WTC11 (cell line): ENCODE measurements at regions not wholly inside any gene's neighbourhood (a gene's known extent, or its start where the extent isn't known, plus 50 kb on each side); places are given as distances from the start of the nearest gene placed in this dataset.
A peak's percentile ranks its signal among the peaks of the same experiment; 100 is the strongest.

Source experiments
- ATAC-seq: fragments of 200-7000 bp; cut with Tn5 transposase; 2 replicates; pipeline ENCODE4 v1.10.0; 2021; ENCODE audit warnings: mild to moderate bottlenecking, moderate library complexity
- CTCF ChIA-PET: fragments of 300-600 bp; sonication (Branson Sonifier 250); formaldehyde crosslinking; loops from one replicate; lab custom pipeline; 2021; ENCODE audit warnings: antibody characterized with exemption; lab: Charles Lee
- POLR2A ChIA-PET: fragments of 350-600 bp; sonication (Branson Sonifier 250); formaldehyde crosslinking; loops from one replicate; lab custom pipeline; 2021; ENCODE audit warnings: antibody characterized with exemption; lab: Charles Lee
- DNase-seq: peaks from one replicate; pipeline ENCODE4 v3.0.0; 2021; ENCODE audit warnings: low spot score
- H3K27ac Mint-ChIP-seq: 2 replicates; pipeline ENCODE4 v1.8.0; 2021; ENCODE audit warnings: mixed read lengths
- H3K27me3 Mint-ChIP-seq: 2 replicates; pipeline ENCODE4 v1.8.0; 2021; ENCODE audit warnings: low read depth, mild to moderate bottlenecking, moderate library complexity, mixed read lengths
- H3K36me3 Mint-ChIP-seq: 2 replicates; pipeline ENCODE4 v1.8.0; 2021; ENCODE audit warnings: mixed read lengths
- H3K4me1 Mint-ChIP-seq: 2 replicates; pipeline ENCODE4 v1.8.0; 2022; ENCODE audit warnings: mixed read lengths
- H3K4me3 Mint-ChIP-seq: 2 replicates; pipeline ENCODE4 v1.8.0; 2021; ENCODE audit warnings: mild to moderate bottlenecking, moderate library complexity, mixed read lengths
- H3K9me3 Mint-ChIP-seq: 2 replicates; pipeline ENCODE4 v1.8.0; 2021; ENCODE audit warnings: mixed read lengths
- ATF1 ChIP-seq: sonication (generic); formaldehyde crosslinking; IDR thresholded peaks from 2 replicates; pipeline ENCODE4 v1.8.1; 2023; ENCODE audit warnings: mild to moderate bottlenecking, moderate library complexity, missing genetic modification reagents
- ATF2 ChIP-seq: sonication (generic); formaldehyde crosslinking; IDR thresholded peaks from 2 replicates; pipeline ENCODE4 v1.8.1; 2022; ENCODE audit warnings: low read depth, missing genetic modification reagents, borderline replicate concordance
- E2F5 ChIP-seq: sonication (generic); formaldehyde crosslinking; IDR thresholded peaks from 2 replicates; pipeline ENCODE4 v1.8.1; 2022; ENCODE audit warnings: mild to moderate bottlenecking, moderate library complexity, missing genetic modification reagents
- ERG ChIP-seq: fragments of 250-450 bp; sonication (Bioruptor Pico); IDR thresholded peaks from 2 replicates; pipeline ENCODE4 v1.8.0; 2021; ENCODE audit warnings: mild to moderate bottlenecking
- ETV6 ChIP-seq: sonication (generic); formaldehyde crosslinking; IDR thresholded peaks from 2 replicates; pipeline ENCODE4 v1.8.1; 2022; ENCODE audit warnings: mild to moderate bottlenecking, missing genetic modification reagents
- KAT7 ChIP-seq: sonication (generic); formaldehyde crosslinking; IDR thresholded peaks from 2 replicates; pipeline ENCODE4 v1.8.1; 2023; ENCODE audit warnings: missing genetic modification reagents, mild to moderate bottlenecking, borderline replicate concordance
- MXD4 ChIP-seq: fragments of 250-450 bp; sonication (Bioruptor Pico); IDR thresholded peaks from 2 replicates; pipeline ENCODE4 v1.8.0; 2021; ENCODE audit warnings: mild to moderate bottlenecking, moderate library complexity, borderline replicate concordance
- MYBL2 ChIP-seq: sonication (generic); formaldehyde crosslinking; IDR thresholded peaks from 2 replicates; pipeline ENCODE4 v1.8.1; 2023; ENCODE audit warnings: mild to moderate bottlenecking, moderate library complexity, missing genetic modification reagents
- NFATC4 ChIP-seq: fragments of 250-450 bp; sonication (Bioruptor Pico); IDR thresholded peaks from 2 replicates; pipeline ENCODE4 v1.9.0; 2021; ENCODE audit warnings: mild to moderate bottlenecking
- NFYB ChIP-seq: sonication (generic); formaldehyde crosslinking; conservative IDR thresholded peaks from 2 replicates; pipeline ENCODE4 v1.8.0; 2022; ENCODE audit warnings: low read depth, missing genetic modification reagents
- NR2C2 ChIP-seq: sonication (generic); formaldehyde crosslinking; IDR thresholded peaks from 2 replicates; pipeline ENCODE4 v1.8.0; 2022; ENCODE audit warnings: mild to moderate bottlenecking, missing genetic modification reagents
- OVOL2 ChIP-seq: fragments of 250-450 bp; sonication (Bioruptor Pico); IDR thresholded peaks from 2 replicates; pipeline ENCODE4 v1.9.0; 2021; ENCODE audit warnings: mild to moderate bottlenecking, borderline replicate concordance
- RORB ChIP-seq: fragments of 250-450 bp; sonication (Bioruptor Pico); IDR thresholded peaks from 2 replicates; pipeline ENCODE4 v1.9.0; 2021; ENCODE audit warnings: mild to moderate bottlenecking
- SOX15 ChIP-seq: fragments of 250-450 bp; sonication (Bioruptor Pico); IDR thresholded peaks from 2 replicates; pipeline ENCODE4 v1.9.0; 2021; ENCODE audit warnings: mild to moderate bottlenecking
- TEAD4 ChIP-seq: sonication (generic); formaldehyde crosslinking; IDR thresholded peaks from 2 replicates; pipeline ENCODE4 v1.8.0; 2022; ENCODE audit warnings: mild to moderate bottlenecking, missing genetic modification reagents
- TP53 ChIP-seq: sonication (generic); formaldehyde crosslinking; IDR thresholded peaks from 2 replicates; pipeline ENCODE4 v1.8.1; 2023; ENCODE audit warnings: mild to moderate bottlenecking, missing genetic modification reagents
- USF1 ChIP-seq: sonication (generic); formaldehyde crosslinking; IDR thresholded peaks from 2 replicates; pipeline ENCODE4 v1.8.0; 2022; ENCODE audit warnings: mild to moderate bottlenecking, missing genetic modification reagents
- ZBTB43 ChIP-seq: sonication (generic); formaldehyde crosslinking; IDR thresholded peaks from 2 replicates; pipeline ENCODE4 v1.8.1; 2023; ENCODE audit warnings: mild to moderate bottlenecking, missing genetic modification reagents
- ZMAT4 ChIP-seq: fragments of 250-450 bp; sonication (Bioruptor Pico); IDR thresholded peaks from 2 replicates; pipeline ENCODE4 v1.9.0; 2021; ENCODE audit warnings: mild to moderate bottlenecking
- ZNF121 ChIP-seq: sonication (generic); formaldehyde crosslinking; IDR thresholded peaks from 2 replicates; pipeline ENCODE4 v1.8.0; 2023; ENCODE audit warnings: missing genetic modification reagents
- ZNF425 ChIP-seq: fragments of 250-450 bp; sonication (Bioruptor Pico); conservative IDR thresholded peaks from 2 replicates; pipeline ENCODE4 v1.9.0; 2021; ENCODE audit warnings: mild to moderate bottlenecking
- ZNF671 ChIP-seq: fragments of 250-450 bp; sonication (Bioruptor Pico); IDR thresholded peaks from 2 replicates; pipeline ENCODE4 v1.8.0; 2021; ENCODE audit warnings: mild to moderate bottlenecking

GRCh38 chr18:77657651-77658298 is 408.1 kb downstream of the GALR1 start (continued):
- no peak for TF ChIP-seq USF1 (CRISPR knock-in tag)

GRCh38 chr18:77658299-77658662 is 408.6 kb downstream of the GALR1 start:
- Mint-ChIP-seq H3K27me3 (no peaks in the 10 kb centered on the region), H3K36me3 (no peaks in the 10 kb centered on the region), H3K27ac (no peak overlapping the region), H3K4me1 (peaks cover 5% of the 10 kb centered on the region), H3K9me3 (peaks cover 7% of the 10 kb centered on the region), H3K4me3 (no peak overlapping the region)
- TF ChIP-seq RORB = no peak
- TF ChIP-seq NFATC4 = no peak
- TF ChIP-seq ZNF425 = no peak
- no peak for TF ChIP-seq OVOL2 (CRISPR knock-in tag)
- no peak for TF ChIP-seq E2F5 (CRISPR knock-in tag)
- no peak for TF ChIP-seq ZBTB43 (CRISPR knock-in tag)
- TF ChIP-seq MYBL2 (CRISPR knock-in tag) = no peak
- TF ChIP-seq MXD4 = no peak
- no peak for TF ChIP-seq TP53 (CRISPR knock-in tag)
- no peak for TF ChIP-seq ATF1 (CRISPR knock-in tag)
- TF ChIP-seq ETV6 (CRISPR knock-in tag) = no peak
- ATAC-seq (no peak), DNase-seq (no peak)
- POLR2A ChIA-PET = no interaction called here
- CTCF ChIA-PET = interaction anchor here (1.3 to 1.8 kb wide), 2 partner anchors 7 to 44 kb away, joined by 4 read pairs; no protein-coding TSS in a partner anchor

- no peak for TF ChIP-seq ATF2 (CRISPR knock-in tag)
- no peak for TF ChIP-seq SOX15
- TF ChIP-seq NR2C2 (CRISPR knock-in tag) = no peak
- no peak for TF ChIP-seq ZNF671 (CRISPR knock-in tag)
- TF ChIP-seq ERG (CRISPR knock-in tag) = no peak
- TF ChIP-seq TEAD4 (CRISPR knock-in tag) = no peak
- TF ChIP-seq ZNF121 (CRISPR knock-in tag) = no peak
- no peak for TF ChIP-seq KAT7
- TF ChIP-seq E2F5 (CRISPR knock-in tag) = no peak
- no peak for TF ChIP-seq TP53 (CRISPR knock-in tag)
- TF ChIP-seq USF1 (CRISPR knock-in tag) = no peak
- no peak for TF ChIP-seq ZMAT4 (CRISPR knock-in tag)
- TF ChIP-seq NFYB (CRISPR knock-in tag) = no peak
- H3K36me3 Mint-ChIP-seq = no peaks in the 10 kb centered on the region
Measured at GRCh38 chr18:77658751-77659448, 409.3 kb downstream of the GALR1 start.

More at GRCh38 chr18:77658751-77659448, 409.3 kb downstream of the GALR1 start:
- no peak for DNase-seq
- POLR2A ChIA-PET = no interaction called here
- Mint-ChIP-seq H3K9me3 (peaks cover 11% of the 10 kb centered on the region), H3K27ac (no peak overlapping the region), H3K4me1 (peaks cover 5% of the 10 kb centered on the region), H3K4me3 (no peak overlapping the region), H3K27me3 (no peaks in the 10 kb centered on the region)
- peak; percentile 71 for ATAC-seq
- CTCF ChIA-PET = interaction anchor here (0.7 to 1.8 kb wide), 4 partner anchors 8 to 447 kb away, joined by 4 read pairs; no protein-coding TSS in a partner anchor
